C4-2B (cell line): ENCODE measurements at regions not wholly inside any gene's neighbourhood (a gene's known extent, or its start where the extent isn't known, plus 50 kb on each side); places are given as distances from the start of the nearest gene placed in this dataset.

Experiments
- ZFX ChIP-seq: fragments of 450-650 bp; IDR thresholded peaks from 2 replicates; pipeline ENCODE4 v1.6.1; 2017
- TF ChIP-seq, protein P1 (sequence below): fragments of 450-650 bp; conservative IDR thresholded peaks from 2 replicates; pipeline ENCODE4 v1.5.1; 2017; ENCODE audit warnings: mild to moderate bottlenecking

DNA sequence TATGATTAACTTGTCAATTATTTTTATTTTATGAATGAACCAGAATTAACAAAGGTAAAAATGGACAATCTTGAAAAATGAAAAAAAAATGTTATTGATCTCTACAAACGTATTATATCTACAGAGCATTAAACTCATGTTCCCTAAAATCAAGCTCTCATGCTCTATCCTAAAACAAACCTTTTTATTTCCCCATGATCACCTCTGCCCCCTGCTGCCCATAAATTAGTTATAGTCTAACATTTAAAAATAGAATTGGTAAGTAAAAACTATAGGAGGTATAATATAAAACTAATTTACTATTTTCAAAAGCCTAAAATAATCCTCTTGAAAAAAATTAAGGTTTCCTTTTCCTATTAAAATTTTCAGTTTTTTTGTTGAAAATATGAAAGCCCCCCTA lies 168.0 kb upstream of the POU5F2 start:
- TF ChIP-seq, protein P1, sequence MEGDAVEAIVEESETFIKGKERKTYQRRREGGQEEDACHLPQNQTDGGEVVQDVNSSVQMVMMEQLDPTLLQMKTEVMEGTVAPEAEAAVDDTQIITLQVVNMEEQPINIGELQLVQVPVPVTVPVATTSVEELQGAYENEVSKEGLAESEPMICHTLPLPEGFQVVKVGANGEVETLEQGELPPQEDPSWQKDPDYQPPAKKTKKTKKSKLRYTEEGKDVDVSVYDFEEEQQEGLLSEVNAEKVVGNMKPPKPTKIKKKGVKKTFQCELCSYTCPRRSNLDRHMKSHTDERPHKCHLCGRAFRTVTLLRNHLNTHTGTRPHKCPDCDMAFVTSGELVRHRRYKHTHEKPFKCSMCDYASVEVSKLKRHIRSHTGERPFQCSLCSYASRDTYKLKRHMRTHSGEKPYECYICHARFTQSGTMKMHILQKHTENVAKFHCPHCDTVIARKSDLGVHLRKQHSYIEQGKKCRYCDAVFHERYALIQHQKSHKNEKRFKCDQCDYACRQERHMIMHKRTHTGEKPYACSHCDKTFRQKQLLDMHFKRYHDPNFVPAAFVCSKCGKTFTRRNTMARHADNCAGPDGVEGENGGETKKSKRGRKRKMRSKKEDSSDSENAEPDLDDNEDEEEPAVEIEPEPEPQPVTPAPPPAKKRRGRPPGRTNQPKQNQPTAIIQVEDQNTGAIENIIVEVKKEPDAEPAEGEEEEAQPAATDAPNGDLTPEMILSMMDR = peak; percentile 63
- TF ChIP-seq ZFX = no peak
